Kidney epithelial cell (primary cell): ENCODE measurements at regions not wholly inside any gene's neighbourhood (a gene's known extent, or its start where the extent isn't known, plus 50 kb on each side); places are given as distances from the start of the nearest gene placed in this dataset.

Experiments used
- DNase-seq: peaks from one replicate; pipeline ENCODE4 v3.0.0-alpha.2; 2010; ENCODE audit warnings: low read depth
- H3K27me3 ChIP-seq: 2 replicates; pipeline ENCODE4 v1.6.0; 2011; ENCODE audit warnings: low read length; ENCODE audit not compliant: control insufficient read depth, insufficient read depth
- H3K36me3 ChIP-seq: 2 replicates; pipeline ENCODE4 v1.5.1; 2011; ENCODE audit warnings: low read length; ENCODE audit not compliant: control insufficient read depth, insufficient read depth
- H3K4me3 ChIP-seq: 2 replicates; pipeline ENCODE4 v1.5.1; 2011; ENCODE audit warnings: low read depth, mild to moderate bottlenecking, control low read depth, low read length
- CTCF ChIP-seq: IDR thresholded peaks from 2 replicates; pipeline ENCODE4 v1.5.1; 2011; ENCODE audit warnings: mild to moderate bottlenecking, moderate library complexity, low read length, control low read depth, inconsistent platforms; ENCODE audit not compliant: insufficient read depth, poor library complexity, severe bottlenecking

- Histone ChIP-seq H3K27me3 (no peaks in the 10 kb centered on the region), H3K36me3 (no peaks in the 10 kb centered on the region), H3K4me3 (no peak overlapping the region)
- no peak for TF ChIP-seq CTCF
- no peak for DNase-seq
Measured at GRCh38 chr11:27806122-27806521, 105.9 kb upstream of the BDNF start.

- Histone ChIP-seq H3K36me3 (no peaks in the 10 kb centered on the region), H3K4me3 (no peak overlapping the region), H3K27me3 (no peaks in the 10 kb centered on the region)
- TF ChIP-seq CTCF = no peak
- DNase-seq = no peak
Measured at GRCh38 chr11:27795955-27796861, 96.0 kb upstream of the BDNF start.

GRCh38 chr11:27786864-27787263 is 86.6 kb upstream of the BDNF start:
- Histone ChIP-seq H3K36me3 (no peaks in the 10 kb centered on the region), H3K27me3 (no peaks in the 10 kb centered on the region), H3K4me3 (no peak overlapping the region)
- DNase-seq = no peak
- no peak for TF ChIP-seq CTCF

GRCh38 chr11:27786331-27786730 is 86.1 kb upstream of the BDNF start:
- no peaks in the 10 kb centered on the region for H3K36me3 ChIP-seq
- H3K27me3 ChIP-seq = no peaks in the 10 kb centered on the region
- no peak overlapping the region for H3K4me3 ChIP-seq
- no peak for DNase-seq
- TF ChIP-seq CTCF = no peak

- no peaks in the 10 kb centered on the region for H3K27me3 ChIP-seq
- TF ChIP-seq CTCF = no peak
- no peak overlapping the region for H3K4me3 ChIP-seq
- H3K36me3 ChIP-seq = no peaks in the 10 kb centered on the region
- no peak for DNase-seq
Measured at GRCh38 chr11:27783701-27784355, 83.6 kb upstream of the BDNF start.
